ENCODE measurements at regions not wholly inside any gene's neighbourhood (a gene's known extent, or its start where the extent isn't known, plus 50 kb on each side); places are given as distances from the start of the nearest gene placed in this dataset.
A peak's percentile ranks its signal among the peaks of the same experiment; 100 is the strongest.

GRCh38 chr1:5720936-5721335, 271.3 kb downstream of the NPHP4 start:
- Histone ChIP-seq H3K4me1 (ENCODE audit: control insufficient read depth, insufficient read depth, low read length, poor library complexity, severe bottlenecking) (peaks cover 11% of the 10 kb centered on the region), H3K9me3 (ENCODE audit: control insufficient read depth, low read length) (no peaks in the 10 kb centered on the region), H3K4me3 (ENCODE audit: extremely low read depth, insufficient read depth, low read length, poor library complexity, severe bottlenecking) (no peak overlapping the region), H3K36me3 (ENCODE audit: control insufficient read depth, insufficient read depth, low read length) (no peaks in the 10 kb centered on the region), H3K27ac (ENCODE audit: low read depth, low read length, severe bottlenecking) (no peak overlapping the region)
- 67 to 100% methylated on average over 1 of the region's 4 CpGs for WGBS, 2 experiments (ENCODE audit: insufficient coverage in 2 of 2)

DNA sequence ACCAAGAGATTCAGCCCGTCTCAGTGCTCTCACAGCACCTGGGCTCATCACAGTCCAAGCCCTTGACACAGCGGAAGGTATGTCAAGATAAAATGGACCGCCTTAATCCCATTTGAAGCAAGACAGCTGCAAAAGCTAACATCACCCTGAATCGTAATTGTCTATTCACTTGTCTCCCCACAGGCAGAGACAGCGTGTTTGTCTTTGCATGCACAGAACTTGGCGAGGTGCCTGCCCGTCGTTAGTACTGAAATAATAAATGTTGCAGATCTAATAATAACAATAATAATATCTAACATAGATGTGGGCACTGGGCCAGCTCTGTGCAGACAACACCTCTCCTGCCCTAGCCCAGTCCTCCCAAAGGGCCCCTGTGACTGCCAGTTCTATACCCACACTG, 271.7 kb downstream of the NPHP4 start:
- H3K9me3 ChIP-seq (ENCODE audit: control insufficient read depth, low read length) = peaks cover 4% of the 10 kb centered on the region
- 79 to 88% methylated on average over 4 to 6 of the region's 8 CpGs for WGBS, 2 experiments (ENCODE audit: insufficient coverage in 2 of 2)
- no peak overlapping the region for H3K27ac ChIP-seq (ENCODE audit: low read depth, low read length, severe bottlenecking)
- H3K4me1 ChIP-seq (ENCODE audit: control insufficient read depth, insufficient read depth, low read length, poor library complexity, severe bottlenecking) = peaks cover 11% of the 10 kb centered on the region
- no peaks in the 10 kb centered on the region for H3K36me3 ChIP-seq (ENCODE audit: control insufficient read depth, insufficient read depth, low read length)
- no peak overlapping the region for H3K4me3 ChIP-seq (ENCODE audit: extremely low read depth, insufficient read depth, low read length, poor library complexity, severe bottlenecking)

DNA sequence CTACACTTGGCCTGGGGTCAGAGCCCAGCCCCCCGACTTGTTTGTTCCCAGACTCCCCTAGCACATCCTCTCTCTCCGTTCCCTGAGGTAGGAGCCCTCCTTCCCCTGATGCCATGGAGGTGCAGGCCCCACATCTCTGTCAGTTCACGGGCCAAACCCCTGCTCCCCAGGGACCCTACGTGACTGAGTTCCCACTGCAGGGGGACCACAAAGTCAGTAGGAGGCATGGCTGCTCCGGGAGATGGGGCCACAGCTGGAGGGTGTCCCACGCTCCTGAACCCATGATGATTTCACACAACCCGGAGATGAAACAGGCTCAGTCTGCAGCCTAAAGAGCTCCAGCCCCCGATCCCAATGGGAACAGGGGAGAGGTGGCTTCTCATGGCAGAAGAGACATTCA, 272.2 kb downstream of the NPHP4 start:
- Histone ChIP-seq H3K36me3 (ENCODE audit: control insufficient read depth, insufficient read depth, low read length) (no peaks in the 10 kb centered on the region), H3K9me3 (ENCODE audit: control insufficient read depth, low read length) (peaks cover 8% of the 10 kb centered on the region), H3K4me3 (ENCODE audit: extremely low read depth, insufficient read depth, low read length, poor library complexity, severe bottlenecking) (no peak overlapping the region), H3K27ac (ENCODE audit: low read depth, low read length, severe bottlenecking) (no peak overlapping the region), H3K4me1 (ENCODE audit: control insufficient read depth, insufficient read depth, low read length, poor library complexity, severe bottlenecking) (peaks cover 11% of the 10 kb centered on the region)
- WGBS, 2 experiments (ENCODE audit: insufficient coverage in 2 of 2) = 81 to 90% methylated on average over 6 to 7 of the region's 8 CpGs

GRCh38 chr1:5718831-5719632, 273.2 kb downstream of the NPHP4 start:
- Histone ChIP-seq H3K9me3 (ENCODE audit: control insufficient read depth, low read length) (peaks cover 8% of the 10 kb centered on the region), H3K27ac (ENCODE audit: low read depth, low read length, severe bottlenecking) (no peak overlapping the region), H3K36me3 (ENCODE audit: control insufficient read depth, insufficient read depth, low read length) (no peaks in the 10 kb centered on the region), H3K4me1 (ENCODE audit: control insufficient read depth, insufficient read depth, low read length, poor library complexity, severe bottlenecking) (peaks cover 11% of the 10 kb centered on the region), H3K4me3 (ENCODE audit: extremely low read depth, insufficient read depth, low read length, poor library complexity, severe bottlenecking) (no peak overlapping the region)
- 70 to 71% methylated on average over 24 to 34 of the region's 34 CpGs for WGBS, 2 experiments (ENCODE audit: insufficient coverage in 2 of 2)

DNA sequence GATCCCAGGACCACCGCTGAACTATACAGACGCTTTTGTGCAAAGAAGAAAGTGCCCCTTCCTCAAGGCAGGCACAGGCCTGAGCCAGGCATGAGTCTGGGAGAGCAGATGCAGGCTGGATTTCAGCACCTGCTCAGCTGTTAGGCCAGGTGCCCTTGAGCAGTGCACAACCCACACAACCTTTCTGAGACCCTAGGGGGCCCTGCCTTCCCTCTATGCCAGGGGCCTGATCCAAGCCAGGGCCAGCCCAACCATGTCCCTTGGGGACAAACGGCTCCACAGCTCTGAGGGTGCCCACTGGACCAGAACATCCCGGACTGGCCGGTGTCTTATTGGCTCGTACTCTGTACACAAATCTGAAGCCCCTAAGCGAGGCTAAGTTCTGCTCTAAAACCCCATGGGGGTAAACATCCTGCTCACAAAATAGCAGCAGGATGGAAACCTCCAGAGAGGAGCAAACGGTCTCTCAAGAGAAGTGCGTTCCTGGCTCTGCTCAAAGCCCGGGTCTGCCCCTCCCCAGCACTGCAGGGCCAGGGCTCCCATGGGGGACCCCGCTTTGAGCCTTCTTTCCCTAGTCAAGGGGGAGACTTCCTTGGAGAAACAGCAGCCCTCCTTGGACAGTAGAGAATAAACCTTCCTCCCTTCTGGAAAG, 275.1 kb downstream of the NPHP4 start:
- WGBS, 2 experiments (ENCODE audit: insufficient coverage in 2 of 2) = 69 to 71% methylated on average over 11 of the region's 11 CpGs
- no peak overlapping the region for H3K4me3 ChIP-seq (ENCODE audit: extremely low read depth, insufficient read depth, low read length, poor library complexity, severe bottlenecking)
- no peaks in the 10 kb centered on the region for H3K36me3 ChIP-seq (ENCODE audit: control insufficient read depth, insufficient read depth, low read length)
- peaks cover 8% of the 10 kb centered on the region for H3K9me3 ChIP-seq (ENCODE audit: control insufficient read depth, low read length)
- peak overlapping the region; percentile 79 for H3K27ac ChIP-seq (ENCODE audit: low read depth, low read length, severe bottlenecking)
- H3K4me1 ChIP-seq (ENCODE audit: control insufficient read depth, insufficient read depth, low read length, poor library complexity, severe bottlenecking) = peaks cover 11% of the 10 kb centered on the region

- WGBS, 2 experiments (ENCODE audit: insufficient coverage in 2 of 2) = 93 to 100% methylated on average over 1 to 2 of the region's 6 CpGs
- H3K9me3 ChIP-seq (ENCODE audit: control insufficient read depth, low read length) = peaks cover 8% of the 10 kb centered on the region
- H3K36me3 ChIP-seq (ENCODE audit: control insufficient read depth, insufficient read depth, low read length) = no peaks in the 10 kb centered on the region
- no peak overlapping the region for H3K27ac ChIP-seq (ENCODE audit: low read depth, low read length, severe bottlenecking)
- H3K4me1 ChIP-seq (ENCODE audit: control insufficient read depth, insufficient read depth, low read length, poor library complexity, severe bottlenecking) = peaks cover 11% of the 10 kb centered on the region
- no peak overlapping the region for H3K4me3 ChIP-seq (ENCODE audit: extremely low read depth, insufficient read depth, low read length, poor library complexity, severe bottlenecking)
Observed at GRCh38 chr1:5716126-5716525, 276.1 kb downstream of the NPHP4 start.

GRCh38 chr1:5713101-5714010, 278.9 kb downstream of the NPHP4 start:
- 92 to 95% methylated on average over 27 to 35 of the region's 36 CpGs for WGBS, 2 experiments (ENCODE audit: insufficient coverage in 2 of 2)
- H3K9me3 ChIP-seq (ENCODE audit: control insufficient read depth, low read length) = peaks cover 8% of the 10 kb centered on the region
- H3K36me3 ChIP-seq (ENCODE audit: control insufficient read depth, insufficient read depth, low read length) = no peaks in the 10 kb centered on the region
- no peak overlapping the region for H3K4me3 ChIP-seq (ENCODE audit: extremely low read depth, insufficient read depth, low read length, poor library complexity, severe bottlenecking)
- H3K4me1 ChIP-seq (ENCODE audit: control insufficient read depth, insufficient read depth, low read length, poor library complexity, severe bottlenecking) = peaks cover 11% of the 10 kb centered on the region
- H3K27ac ChIP-seq (ENCODE audit: low read depth, low read length, severe bottlenecking) = no peak overlapping the region

- peaks cover 2% of the 10 kb centered on the region for H3K4me1 ChIP-seq (ENCODE audit: control insufficient read depth, insufficient read depth, low read length, poor library complexity, severe bottlenecking)
- 89 to 96% methylated on average over 42 to 45 of the region's 45 CpGs for WGBS, 2 experiments (ENCODE audit: insufficient coverage in 2 of 2)
- no peak overlapping the region for H3K27ac ChIP-seq (ENCODE audit: low read depth, low read length, severe bottlenecking)
Observed at GRCh38 chr1:5711956-5712645, 280.1 kb downstream of the NPHP4 start.

GRCh38 chr1:5711079-5711478, 281.1 kb downstream of the NPHP4 start:
- Histone ChIP-seq H3K4me3 (ENCODE audit: extremely low read depth, insufficient read depth, low read length, poor library complexity, severe bottlenecking) (no peak overlapping the region), H3K27ac (ENCODE audit: low read depth, low read length, severe bottlenecking) (no peak overlapping the region), H3K9me3 (ENCODE audit: control insufficient read depth, low read length) (peaks cover 8% of the 10 kb centered on the region), H3K36me3 (ENCODE audit: control insufficient read depth, insufficient read depth, low read length) (no peaks in the 10 kb centered on the region), H3K4me1 (ENCODE audit: control insufficient read depth, insufficient read depth, low read length, poor library complexity, severe bottlenecking) (no peaks in the 10 kb centered on the region)
- WGBS, 2 experiments (ENCODE audit: insufficient coverage in 2 of 2) = 87 to 96% methylated on average over 3 to 5 of the region's 7 CpGs

More at GRCh38 chr1:5711956-5712645, 280.1 kb downstream of the NPHP4 start:
- no peaks in the 10 kb centered on the region for H3K36me3 ChIP-seq (ENCODE audit: control insufficient read depth, insufficient read depth, low read length)
- H3K9me3 ChIP-seq (ENCODE audit: control insufficient read depth, low read length) = peaks cover 8% of the 10 kb centered on the region
- no peak overlapping the region for H3K4me3 ChIP-seq (ENCODE audit: extremely low read depth, insufficient read depth, low read length, poor library complexity, severe bottlenecking)

DNA sequence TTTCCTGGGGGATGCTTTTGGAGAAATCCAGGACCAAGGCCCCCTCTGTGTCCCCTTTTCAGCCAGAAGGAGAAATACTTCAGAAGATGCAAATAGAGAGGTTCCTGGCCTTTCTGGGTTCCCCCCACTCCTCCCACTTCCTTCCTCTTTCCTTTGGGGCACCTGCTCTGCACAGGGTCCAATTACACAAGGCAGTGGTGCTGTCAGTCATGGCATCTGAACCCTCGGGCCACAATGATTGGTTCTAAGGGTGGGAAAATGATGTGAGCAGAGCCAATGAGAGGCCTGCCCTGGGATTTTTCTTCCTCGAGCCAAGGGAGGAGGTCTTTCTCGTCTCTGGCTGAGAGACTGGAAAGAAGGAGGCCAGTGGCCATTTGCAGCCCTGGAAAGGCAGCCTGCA, 282.2 kb downstream of the NPHP4 start:
- H3K36me3 ChIP-seq (ENCODE audit: control insufficient read depth, insufficient read depth, low read length) = no peaks in the 10 kb centered on the region
- H3K27ac ChIP-seq (ENCODE audit: low read depth, low read length, severe bottlenecking) = no peak overlapping the region
- H3K9me3 ChIP-seq (ENCODE audit: control insufficient read depth, low read length) = no peaks in the 10 kb centered on the region
- H3K4me1 ChIP-seq (ENCODE audit: control insufficient read depth, insufficient read depth, low read length, poor library complexity, severe bottlenecking) = no peaks in the 10 kb centered on the region
- 90 to 94% methylated on average over 2 to 3 of the region's 3 CpGs for WGBS, 2 experiments (ENCODE audit: insufficient coverage in 2 of 2)
- H3K4me3 ChIP-seq (ENCODE audit: extremely low read depth, insufficient read depth, low read length, poor library complexity, severe bottlenecking) = no peak overlapping the region

Measured in mesodermal cell (in vitro differentiated cells).